WTC11 (cell line): ENCODE measurements at regions not wholly inside any gene's neighbourhood (a gene's known extent, or its start where the extent isn't known, plus 50 kb on each side); places are given as distances from the start of the nearest gene placed in this dataset.

Experiments used
- ATAC-seq: fragments of 200-7000 bp; cut with Tn5 transposase; 2 replicates; pipeline ENCODE4 v1.10.0; 2021; ENCODE audit warnings: mild to moderate bottlenecking, moderate library complexity
- CTCF ChIA-PET: fragments of 300-600 bp; sonication (Branson Sonifier 250); formaldehyde crosslinking; loops from one replicate; lab custom pipeline; 2021; ENCODE audit warnings: antibody characterized with exemption; lab: Charles Lee
- POLR2A ChIA-PET: fragments of 350-600 bp; sonication (Branson Sonifier 250); formaldehyde crosslinking; loops from one replicate; lab custom pipeline; 2021; ENCODE audit warnings: antibody characterized with exemption; lab: Charles Lee
- DNase-seq: peaks from one replicate; pipeline ENCODE4 v3.0.0; 2021; ENCODE audit warnings: low spot score
- H3K27ac Mint-ChIP-seq: 2 replicates; pipeline ENCODE4 v1.8.0; 2021; ENCODE audit warnings: mixed read lengths
- H3K27me3 Mint-ChIP-seq: 2 replicates; pipeline ENCODE4 v1.8.0; 2021; ENCODE audit warnings: low read depth, mild to moderate bottlenecking, moderate library complexity, mixed read lengths
- H3K36me3 Mint-ChIP-seq: 2 replicates; pipeline ENCODE4 v1.8.0; 2021; ENCODE audit warnings: mixed read lengths
- H3K4me1 Mint-ChIP-seq: 2 replicates; pipeline ENCODE4 v1.8.0; 2022; ENCODE audit warnings: mixed read lengths
- H3K4me3 Mint-ChIP-seq: 2 replicates; pipeline ENCODE4 v1.8.0; 2021; ENCODE audit warnings: mild to moderate bottlenecking, moderate library complexity, mixed read lengths
- H3K9me3 Mint-ChIP-seq: 2 replicates; pipeline ENCODE4 v1.8.0; 2021; ENCODE audit warnings: mixed read lengths
- ATF1 ChIP-seq: sonication (generic); formaldehyde crosslinking; IDR thresholded peaks from 2 replicates; pipeline ENCODE4 v1.8.1; 2023; ENCODE audit warnings: mild to moderate bottlenecking, moderate library complexity, missing genetic modification reagents
- CDX4 ChIP-seq: fragments of 250-450 bp; sonication (Bioruptor Pico); IDR thresholded peaks from 2 replicates; pipeline ENCODE4 v1.9.0; 2021; ENCODE audit warnings: moderate library complexity, mild to moderate bottlenecking, inconsistent platforms, borderline replicate concordance
- CREM ChIP-seq: sonication (generic); formaldehyde crosslinking; IDR thresholded peaks from 2 replicates; pipeline ENCODE4 v1.8.1; 2022; ENCODE audit warnings: mild to moderate bottlenecking, missing genetic modification reagents, moderate library complexity
- ELF4 ChIP-seq: sonication (generic); formaldehyde crosslinking; IDR thresholded peaks from 2 replicates; pipeline ENCODE4 v1.8.1; 2022; ENCODE audit warnings: low read depth, mild to moderate bottlenecking, moderate library complexity, missing genetic modification reagents
- EMX1 ChIP-seq: fragments of 250-450 bp; sonication (Bioruptor Pico); IDR thresholded peaks from 2 replicates; pipeline ENCODE4 v1.8.0; 2021; ENCODE audit warnings: mild to moderate bottlenecking
- FOXP1 ChIP-seq: sonication (generic); formaldehyde crosslinking; IDR thresholded peaks from 2 replicates; pipeline ENCODE4 v1.8.0; 2022; ENCODE audit warnings: missing genetic modification reagents, mild to moderate bottlenecking, moderate library complexity, borderline replicate concordance
- FOXP4 ChIP-seq: sonication (generic); formaldehyde crosslinking; IDR thresholded peaks from 2 replicates; pipeline ENCODE4 v1.8.0; 2022; ENCODE audit warnings: mild to moderate bottlenecking, missing genetic modification reagents
- GTF2I ChIP-seq: fragments of 250-450 bp; sonication (Bioruptor Pico); conservative IDR thresholded peaks from 2 replicates; pipeline ENCODE4 v1.4.0; 2021; ENCODE audit warnings: mild to moderate bottlenecking
- IRF2 ChIP-seq: sonication (generic); formaldehyde crosslinking; IDR thresholded peaks from 2 replicates; pipeline ENCODE4 v1.8.0; 2022; ENCODE audit warnings: low read depth, missing genetic modification reagents, borderline replicate concordance
- NFE2L1 ChIP-seq: sonication (generic); formaldehyde crosslinking; IDR thresholded peaks from 2 replicates; pipeline ENCODE4 v1.8.1; 2023; ENCODE audit warnings: missing genetic modification reagents
- NR3C1 ChIP-seq: sonication (generic); formaldehyde crosslinking; conservative IDR thresholded peaks from 2 replicates; pipeline ENCODE4 v1.8.1; 2023; ENCODE audit warnings: low read depth, mild to moderate bottlenecking, missing genetic modification reagents
- PRDM15 ChIP-seq: sonication (generic); formaldehyde crosslinking; IDR thresholded peaks from 2 replicates; pipeline ENCODE4 v1.8.0; 2022; ENCODE audit warnings: missing genetic modification reagents
- STAT6 ChIP-seq: sonication (generic); formaldehyde crosslinking; conservative IDR thresholded peaks from 2 replicates; pipeline ENCODE4 v1.8.1; 2023; ENCODE audit warnings: mild to moderate bottlenecking, low read depth, missing genetic modification reagents, moderate library complexity
- ZNF121 ChIP-seq: sonication (generic); formaldehyde crosslinking; IDR thresholded peaks from 2 replicates; pipeline ENCODE4 v1.8.0; 2023; ENCODE audit warnings: missing genetic modification reagents
- ZNF232 ChIP-seq: sonication (generic); formaldehyde crosslinking; IDR thresholded peaks from 2 replicates; pipeline ENCODE4 v1.8.0; 2022; ENCODE audit warnings: mild to moderate bottlenecking, missing genetic modification reagents
- ZNF317 ChIP-seq: sonication (generic); formaldehyde crosslinking; IDR thresholded peaks from 2 replicates; pipeline ENCODE4 v1.8.1; 2023; ENCODE audit warnings: low read depth, mild to moderate bottlenecking, moderate library complexity, missing genetic modification reagents, borderline replicate concordance
- ZNF416 ChIP-seq: fragments of 250-450 bp; sonication (Bioruptor Pico); IDR thresholded peaks from 2 replicates; pipeline ENCODE4 v1.9.0; 2021; ENCODE audit warnings: mild to moderate bottlenecking, inconsistent platforms
- ZNF425 ChIP-seq: fragments of 250-450 bp; sonication (Bioruptor Pico); conservative IDR thresholded peaks from 2 replicates; pipeline ENCODE4 v1.9.0; 2021; ENCODE audit warnings: mild to moderate bottlenecking
- ZNF532 ChIP-seq: fragments of 250-450 bp; sonication (Bioruptor Pico); IDR thresholded peaks from 2 replicates; pipeline ENCODE4 v1.9.0; 2021; ENCODE audit warnings: mild to moderate bottlenecking, borderline replicate concordance

- no peak for TF ChIP-seq ZNF232
- TF ChIP-seq ZNF121 (CRISPR knock-in tag): no peak
- no peak for TF ChIP-seq FOXP1
Measured at GRCh38 chr14:87878959-87879358, 114.0 kb downstream of the GALC start (continued).

GRCh38 chr14:87877877-87878276 lies 115.1 kb downstream of the GALC start:
- ChIA-PET POLR2A (no interaction called here), CTCF (interaction anchor here (0.6 to 1.2 kb wide), 2 partner anchors 10 to 85 kb away, joined by 3 to 4 read pairs; no protein-coding TSS in a partner anchor)
- no peak for TF ChIP-seq ZNF232
- TF ChIP-seq ATF1 (CRISPR knock-in tag): no peak
- TF ChIP-seq EMX1 (CRISPR knock-in tag): no peak
- no peak for TF ChIP-seq STAT6 (CRISPR knock-in tag)
- TF ChIP-seq ZNF532 (CRISPR knock-in tag): no peak
- no peak for TF ChIP-seq CREM (CRISPR knock-in tag)
- TF ChIP-seq NFE2L1 (CRISPR knock-in tag): no peak
- TF ChIP-seq FOXP4 (CRISPR knock-in tag): no peak
- no peak for TF ChIP-seq ZNF425 (CRISPR knock-in tag)
- no peak for TF ChIP-seq GTF2I (CRISPR knock-in tag)
- no peak for TF ChIP-seq ZNF416 (CRISPR knock-in tag)
- no peak for TF ChIP-seq ZNF317 (CRISPR knock-in tag)
- no peak for TF ChIP-seq IRF2
- no peak for TF ChIP-seq PRDM15 (CRISPR knock-in tag)
- no peak for TF ChIP-seq ELF4 (CRISPR knock-in tag)
- no peak for TF ChIP-seq CDX4 (CRISPR knock-in tag)
- no peak for TF ChIP-seq NR3C1 (CRISPR knock-in tag)
- no peak for ATAC-seq
- DNase-seq: no peak
- Mint-ChIP-seq H3K27ac (no peak overlapping the region), H3K4me3 (no peak overlapping the region), H3K4me1 (peaks cover 18% of the 10 kb centered on the region), H3K27me3 (no peaks in the 10 kb centered on the region; the same call in 1 of the 2 replicates), H3K9me3 (no peaks in the 10 kb centered on the region), H3K36me3 (no peaks in the 10 kb centered on the region)
